Activated CD8-positive, alpha-beta memory T cell treated with anti-CD3 and anti-CD28 coated beads for 24 hours (primary cell): ENCODE measurements at regions not wholly inside any gene's neighbourhood (a gene's known extent, or its start where the extent isn't known, plus 50 kb on each side); places are given as distances from the start of the nearest gene placed in this dataset.

Experiments used
- DNase-seq: peaks from one replicate; pipeline ENCODE4 v3.0.0-alpha.2; 2020

DNA sequence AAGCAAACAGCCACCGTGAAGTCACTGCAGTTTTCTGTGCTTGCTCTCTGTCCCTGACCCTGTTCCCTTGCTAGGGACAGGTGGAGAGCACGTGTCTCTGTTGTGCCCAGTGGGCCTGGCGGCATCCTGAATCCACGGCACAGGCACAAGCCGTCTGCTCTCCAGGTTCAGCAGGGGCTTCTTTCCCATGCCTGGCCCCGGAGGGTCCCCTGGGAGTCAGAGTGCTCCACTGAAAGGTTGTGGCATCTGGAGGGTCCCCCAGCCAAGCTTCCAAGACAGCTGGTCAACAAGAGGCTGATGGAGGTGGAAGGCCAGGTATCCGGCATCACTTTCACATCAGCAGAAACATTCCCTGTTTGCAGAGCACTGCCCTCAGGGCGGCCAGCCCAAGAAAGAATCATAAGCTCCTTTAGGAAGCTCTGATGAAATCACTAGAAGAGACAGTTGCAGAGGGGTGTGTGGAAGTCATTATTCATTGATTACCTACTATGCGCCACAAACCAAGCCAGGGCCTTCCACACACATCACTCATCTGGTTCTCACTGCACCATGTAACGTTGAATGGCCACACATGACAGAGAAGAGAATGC, 346.4 kb upstream of the B3GAT1 start:
- no peak for DNase-seq

DNA sequence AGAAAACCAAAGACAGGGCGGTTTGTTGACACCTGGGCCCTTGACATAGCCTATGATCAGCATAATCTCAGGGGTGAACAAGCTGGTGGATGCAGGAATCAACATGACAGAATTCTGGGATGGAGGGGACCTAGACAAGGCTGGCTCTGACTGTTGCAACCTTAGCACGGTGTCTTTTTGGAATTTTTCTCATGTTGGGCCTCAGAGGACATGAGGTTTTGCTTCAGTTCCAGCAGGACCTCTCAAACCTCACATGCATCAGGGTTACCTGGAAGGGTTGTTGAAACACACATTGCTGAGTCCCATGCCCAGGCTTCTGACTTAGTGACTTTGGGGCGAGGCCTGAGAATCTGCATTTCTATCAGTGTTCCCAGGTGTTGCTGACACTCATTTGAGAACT, 345.6 kb upstream of the B3GAT1 start:
- DNase-seq: no peak

DNA sequence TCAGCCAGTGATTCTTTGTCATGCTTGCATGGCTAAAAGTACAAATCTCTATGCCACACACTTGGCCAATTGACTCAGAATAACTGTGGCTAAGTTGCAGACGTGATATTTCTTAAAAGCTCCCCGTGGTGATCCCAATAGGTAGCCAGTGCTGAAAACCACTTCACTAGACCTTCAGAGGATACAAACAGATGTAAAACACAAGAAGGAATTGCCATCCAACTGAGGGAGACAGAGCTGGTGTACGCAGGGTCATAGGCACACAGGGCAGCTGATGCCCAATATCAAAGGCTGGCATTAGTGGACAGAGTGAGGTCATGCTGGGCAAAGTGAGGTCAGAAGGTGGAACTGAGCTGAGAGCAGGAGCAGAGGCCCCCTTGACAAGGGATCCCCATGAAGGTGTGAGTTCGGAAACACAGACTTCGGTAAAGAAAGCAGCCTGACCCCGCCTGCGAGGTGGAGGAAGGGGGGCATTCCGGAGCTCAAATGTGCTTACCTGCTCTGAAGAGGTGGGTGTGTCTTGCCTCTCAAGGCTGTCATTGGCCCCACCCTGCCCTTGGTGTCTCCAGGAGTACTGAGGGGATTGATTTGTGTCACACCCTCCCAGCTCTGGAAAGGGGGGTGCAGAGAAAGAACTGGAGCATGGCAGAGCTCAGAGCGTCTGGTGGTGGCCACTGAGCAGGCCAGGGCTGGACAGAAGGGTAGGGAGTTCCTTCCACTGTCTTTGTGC, 344.9 kb upstream of the B3GAT1 start:
- no peak for DNase-seq

DNA sequence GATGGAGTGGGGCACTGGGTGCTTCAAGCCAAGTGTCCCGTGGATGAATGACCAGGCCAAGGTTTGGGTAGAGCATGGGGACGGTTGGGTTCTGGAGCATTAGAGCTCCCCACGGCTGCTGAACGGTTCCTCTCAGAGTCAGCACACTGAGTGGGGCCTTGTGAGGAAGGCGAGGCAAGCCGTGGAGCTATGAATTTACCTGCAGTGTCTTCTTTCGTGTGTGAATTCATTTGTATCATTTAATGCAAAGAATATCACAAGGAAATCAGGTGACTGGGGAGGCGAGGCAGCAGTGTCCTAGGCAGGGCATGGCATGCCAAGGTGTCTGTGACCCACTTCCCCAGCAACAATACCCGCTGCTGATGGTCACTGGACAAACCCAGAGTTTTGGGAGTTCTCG, 343.5 kb upstream of the B3GAT1 start:
- DNase-seq: no peak

DNA sequence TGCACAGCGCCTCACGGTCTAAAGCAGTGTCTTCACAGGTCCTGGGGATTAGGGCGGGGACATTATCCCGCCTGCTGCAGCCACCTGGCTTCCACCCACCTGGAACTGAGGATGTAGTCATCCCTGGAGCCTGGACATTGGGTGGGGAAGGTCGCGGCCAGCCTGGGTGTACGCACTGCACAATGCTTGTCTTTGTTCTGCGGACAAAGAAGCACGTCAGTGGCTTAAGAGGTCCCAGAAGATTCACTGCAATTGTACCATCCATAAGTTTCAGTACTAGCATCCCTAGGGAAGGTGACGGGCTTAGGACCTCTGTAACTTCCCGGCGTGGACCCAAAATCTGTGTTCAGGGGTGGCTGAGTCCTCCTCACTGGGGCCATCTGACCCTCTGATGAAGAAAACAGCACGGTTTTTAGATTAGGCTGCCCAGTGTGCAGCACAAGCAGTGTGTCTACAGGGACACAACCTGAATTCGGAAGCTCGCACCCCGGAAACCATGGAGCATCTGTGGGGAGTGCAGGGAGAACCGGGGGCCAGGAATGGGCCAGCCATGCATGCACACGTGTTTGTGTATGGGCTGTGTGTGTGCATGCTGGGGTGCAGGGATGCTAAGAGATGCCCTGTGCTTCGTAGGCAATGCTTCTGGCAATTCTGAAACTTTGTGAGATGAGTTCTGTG, 342.6 kb upstream of the B3GAT1 start:
- DNase-seq: peak; percentile 17

DNA sequence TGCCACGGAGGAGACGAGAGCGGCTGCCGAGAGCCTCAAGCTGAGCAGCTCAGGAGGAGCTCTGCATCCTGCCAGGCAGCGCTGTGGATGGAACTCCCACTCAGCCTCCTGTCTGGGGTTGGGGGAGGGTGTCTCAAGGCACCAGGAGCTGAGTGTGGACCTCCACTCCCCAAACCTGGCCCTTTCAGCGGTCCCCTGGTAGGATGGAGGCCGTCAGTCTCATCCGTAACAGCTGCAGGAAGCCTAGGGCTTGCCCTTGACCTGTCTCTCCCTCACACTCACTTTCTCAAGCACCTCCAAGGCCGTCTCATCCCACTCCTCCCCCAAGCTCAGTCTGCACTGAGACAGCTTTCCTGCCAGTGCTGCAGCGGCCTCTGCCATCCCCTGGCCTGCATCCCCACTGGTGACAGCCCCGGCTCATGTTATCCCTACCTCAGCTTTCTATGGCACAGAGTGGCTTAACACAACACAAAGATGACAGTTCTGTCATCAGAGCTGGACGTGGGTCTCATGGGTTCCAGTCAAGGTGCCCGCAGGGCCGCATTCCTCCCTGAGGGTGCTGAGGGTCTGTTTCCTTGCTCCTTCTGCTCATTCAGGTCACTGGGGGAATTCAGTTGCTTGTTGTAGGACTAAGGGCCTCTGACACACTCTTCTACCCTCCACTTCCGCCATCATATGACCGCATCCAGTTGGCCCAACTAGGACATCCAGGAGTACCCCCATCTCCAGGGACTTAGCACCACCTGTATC, 341.9 kb upstream of the B3GAT1 start:
- DNase-seq: peak; percentile 24

DNA sequence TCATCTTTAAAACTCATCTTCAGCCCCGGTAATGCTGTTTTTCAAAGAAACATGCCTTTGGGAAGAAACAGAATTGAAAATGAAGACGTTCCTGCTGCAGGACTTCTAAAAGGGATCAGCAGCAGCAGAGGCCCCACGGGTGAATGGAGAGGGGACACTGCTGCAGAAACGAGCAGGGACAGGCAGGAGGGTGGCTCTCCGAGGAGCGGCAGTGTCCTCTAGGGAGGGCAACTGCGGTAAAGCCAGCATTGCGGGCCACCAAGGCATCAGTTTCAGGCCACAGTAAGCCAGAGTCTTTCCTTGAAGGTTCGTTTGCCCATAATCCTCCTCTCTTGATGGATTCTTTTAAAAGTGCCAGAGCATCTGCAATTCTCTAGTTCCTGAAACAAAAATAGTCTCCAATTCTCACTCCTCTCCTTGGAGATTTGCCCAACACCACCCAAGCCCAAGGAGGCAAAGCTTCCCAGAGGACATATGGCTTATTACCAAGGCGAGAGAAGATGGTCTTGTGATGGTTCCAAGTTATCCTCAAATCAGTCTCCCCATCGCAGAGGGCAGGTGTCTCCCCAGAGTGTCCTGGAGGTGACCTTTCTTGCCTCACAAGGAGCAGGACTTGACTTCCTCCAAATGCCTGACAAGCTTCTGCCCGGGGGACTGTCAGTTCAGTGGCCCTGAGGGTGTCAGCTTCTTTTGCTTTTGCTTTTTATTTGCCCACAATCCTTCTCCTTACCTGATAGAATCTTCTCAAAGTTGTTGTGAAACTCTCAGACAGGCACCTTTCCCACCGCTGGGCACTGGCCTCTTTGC, 341.1 kb upstream of the B3GAT1 start:
- peak; percentile 21 for DNase-seq

DNA sequence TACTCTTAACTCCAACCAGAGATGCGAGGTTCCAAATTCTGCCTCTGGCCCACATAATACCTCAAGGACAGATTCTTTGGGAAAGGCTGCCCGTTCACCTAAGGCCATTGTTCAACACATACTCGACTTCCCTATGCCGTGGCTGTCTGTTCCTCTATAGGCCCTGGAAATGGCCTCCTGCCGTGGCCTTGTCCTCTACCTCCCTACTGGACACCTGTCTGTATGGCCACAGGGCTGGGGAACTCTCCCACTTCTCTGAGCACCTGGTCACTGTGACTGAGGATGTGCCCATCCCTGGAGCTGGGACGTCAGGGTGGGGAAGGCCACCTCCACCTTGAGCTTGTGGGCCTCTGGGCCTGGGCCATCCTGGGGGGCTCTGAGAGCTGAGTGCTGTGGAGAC, 340.5 kb upstream of the B3GAT1 start:
- peak; percentile 26 for DNase-seq

DNA sequence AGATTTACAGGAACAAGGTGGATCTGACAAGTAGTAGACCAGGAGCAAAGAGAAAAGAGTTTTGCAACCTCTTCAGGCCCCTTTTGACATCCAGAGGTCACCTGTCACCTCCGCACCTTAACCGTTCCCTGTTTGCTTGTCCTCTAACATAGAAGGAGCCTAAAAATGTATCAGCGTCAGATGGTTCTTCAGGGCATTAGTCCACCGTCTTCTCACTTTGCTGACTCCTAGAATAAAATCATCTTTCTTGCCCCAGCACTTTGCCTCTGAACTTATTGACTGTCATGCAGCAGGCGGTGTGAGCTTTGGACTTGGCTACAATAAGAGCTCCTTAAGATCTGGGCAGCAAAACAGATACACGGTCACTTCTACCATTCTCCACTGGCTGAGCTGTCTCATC, 339.7 kb upstream of the B3GAT1 start:
- DNase-seq: no peak

DNA sequence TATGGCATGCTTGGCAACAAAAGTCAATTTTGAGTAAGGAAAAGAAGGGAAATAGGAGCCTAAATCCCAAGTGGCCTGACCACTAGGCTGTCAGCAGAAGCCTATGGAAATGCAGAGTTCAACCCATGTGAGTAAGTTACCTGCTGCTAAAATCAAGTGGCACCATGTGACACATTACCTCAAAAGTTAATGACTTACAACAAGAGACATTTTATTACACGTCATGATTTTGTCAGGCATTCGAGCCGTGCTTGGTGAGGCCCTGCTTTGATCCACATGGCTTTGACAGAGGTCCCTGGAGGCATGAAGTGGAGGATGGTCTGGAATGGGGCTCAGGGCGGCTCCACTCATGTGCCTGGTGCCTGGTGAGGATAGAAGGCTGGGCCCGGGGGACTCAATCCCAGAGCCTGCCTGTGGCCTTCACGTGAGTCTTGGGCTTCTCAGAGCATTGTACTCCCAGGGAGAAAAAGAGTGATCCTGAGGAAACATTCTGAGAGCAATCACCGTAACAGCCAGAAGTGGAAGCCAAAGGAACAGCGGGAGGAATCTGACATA, 339.1 kb upstream of the B3GAT1 start:
- peak; percentile 21 for DNase-seq

DNA sequence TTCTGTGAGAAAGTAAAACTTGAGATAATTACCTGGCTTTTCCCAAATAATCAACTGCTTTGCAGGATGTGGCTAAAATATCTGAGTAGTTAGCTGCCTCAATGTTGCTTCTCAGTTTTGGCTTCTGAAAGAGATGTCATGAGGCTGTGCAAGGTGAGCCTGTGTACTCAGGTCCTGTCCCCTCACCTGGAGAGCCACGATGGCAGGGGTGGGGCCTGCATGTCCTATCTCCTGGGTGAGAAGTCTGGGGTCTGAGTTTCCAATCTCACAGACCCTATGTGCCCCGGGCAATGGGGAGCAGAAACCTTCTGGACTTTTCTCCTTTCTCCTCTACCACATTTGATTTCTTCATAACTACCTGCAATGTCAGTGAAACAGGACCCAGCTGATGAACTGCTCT, 338.6 kb upstream of the B3GAT1 start:
- no peak for DNase-seq

DNA sequence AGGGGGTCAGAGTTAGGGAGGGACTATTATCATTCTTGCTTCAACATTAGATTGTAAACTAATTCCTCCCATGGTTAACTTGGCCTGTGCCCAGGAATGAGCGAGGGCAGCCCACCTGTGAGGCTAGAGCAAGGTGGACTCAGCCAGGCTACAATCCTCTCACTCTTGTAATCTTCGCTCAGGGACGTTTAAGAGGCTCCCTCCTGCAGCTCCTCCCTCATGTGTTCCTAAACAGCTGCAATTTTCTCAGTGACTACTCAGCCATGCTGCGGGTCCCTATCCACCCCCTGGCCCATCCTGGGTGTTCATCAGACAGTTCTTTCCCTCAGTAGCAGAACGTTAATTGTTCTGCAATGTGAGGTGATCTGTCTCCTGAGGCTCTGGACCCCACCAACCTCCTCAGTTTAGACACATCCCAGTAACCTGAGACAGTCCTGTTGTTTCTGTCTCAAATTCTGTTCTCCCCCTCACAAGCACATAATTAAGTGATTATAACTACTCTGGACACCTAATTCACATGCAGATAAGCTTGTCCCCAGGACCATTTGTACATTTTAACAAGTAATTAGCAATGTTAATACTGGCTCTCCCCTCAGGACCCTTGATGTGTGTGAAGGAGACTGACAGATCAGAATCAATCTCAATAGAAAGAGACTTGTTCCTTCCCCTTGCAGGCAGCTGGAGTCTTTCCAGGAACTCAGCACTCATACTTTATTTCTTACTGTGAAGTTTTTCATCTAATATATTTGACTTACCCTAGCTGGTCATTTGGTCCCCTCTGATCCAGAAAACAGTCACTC, 337.2 kb upstream of the B3GAT1 start:
- DNase-seq: no peak

DNA sequence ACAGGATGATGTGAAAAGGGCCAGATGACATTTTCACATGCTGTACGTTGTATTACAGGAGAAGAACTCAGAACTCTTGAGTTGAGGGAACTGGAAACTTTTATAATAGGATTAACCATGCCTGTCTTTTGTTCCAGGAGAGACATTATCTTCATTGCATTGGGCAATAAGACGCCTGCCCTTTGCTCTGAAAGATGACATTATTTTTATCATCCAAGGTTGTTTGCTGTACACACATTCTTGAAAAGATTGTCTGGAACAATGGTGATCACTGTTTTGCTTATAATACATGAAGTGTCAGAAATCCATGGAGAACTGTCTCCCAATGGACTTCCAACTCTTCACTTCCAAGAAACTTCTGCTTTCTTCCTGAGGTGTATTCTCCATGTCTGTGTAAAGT, 334.6 kb upstream of the B3GAT1 start:
- DNase-seq: no peak

DNA sequence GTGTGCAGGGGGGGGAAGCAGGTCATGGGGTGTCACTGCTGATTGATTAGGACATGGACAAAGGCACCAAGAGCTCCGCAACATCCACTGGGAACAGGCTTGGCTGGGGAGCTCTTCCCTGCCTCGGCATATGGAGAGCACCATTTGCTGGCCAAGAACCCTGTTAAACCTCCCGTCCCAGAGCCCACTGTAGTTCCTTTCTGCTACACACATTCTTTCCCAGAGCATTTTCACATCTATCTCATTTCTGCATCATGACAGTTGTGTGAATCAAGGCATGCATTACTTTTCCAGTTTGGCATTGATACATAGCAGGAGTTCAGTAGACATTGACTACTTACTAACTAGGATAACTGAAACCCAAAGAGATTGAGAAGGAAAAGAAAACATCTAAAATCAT, 333.4 kb upstream of the B3GAT1 start:
- DNase-seq: no peak

DNA sequence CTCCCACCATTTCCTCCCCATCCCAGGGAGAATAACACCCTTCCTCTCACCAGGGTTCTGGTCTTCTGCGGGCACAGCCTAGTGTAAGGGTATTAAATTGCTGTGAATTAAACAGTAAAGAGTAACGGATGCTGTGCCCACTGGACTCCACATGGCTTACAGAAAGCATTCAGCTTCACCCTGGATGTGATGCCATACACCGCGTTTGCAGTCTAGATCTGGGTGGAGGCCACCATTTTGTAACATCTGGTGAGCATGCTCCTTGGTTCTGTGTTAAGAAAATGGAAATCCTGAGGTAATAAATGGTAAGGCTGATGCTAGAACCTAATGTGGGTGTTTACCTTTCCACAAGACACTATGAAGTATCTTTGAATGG, 331.8 kb upstream of the B3GAT1 start:
- DNase-seq: peak; percentile 13

DNA sequence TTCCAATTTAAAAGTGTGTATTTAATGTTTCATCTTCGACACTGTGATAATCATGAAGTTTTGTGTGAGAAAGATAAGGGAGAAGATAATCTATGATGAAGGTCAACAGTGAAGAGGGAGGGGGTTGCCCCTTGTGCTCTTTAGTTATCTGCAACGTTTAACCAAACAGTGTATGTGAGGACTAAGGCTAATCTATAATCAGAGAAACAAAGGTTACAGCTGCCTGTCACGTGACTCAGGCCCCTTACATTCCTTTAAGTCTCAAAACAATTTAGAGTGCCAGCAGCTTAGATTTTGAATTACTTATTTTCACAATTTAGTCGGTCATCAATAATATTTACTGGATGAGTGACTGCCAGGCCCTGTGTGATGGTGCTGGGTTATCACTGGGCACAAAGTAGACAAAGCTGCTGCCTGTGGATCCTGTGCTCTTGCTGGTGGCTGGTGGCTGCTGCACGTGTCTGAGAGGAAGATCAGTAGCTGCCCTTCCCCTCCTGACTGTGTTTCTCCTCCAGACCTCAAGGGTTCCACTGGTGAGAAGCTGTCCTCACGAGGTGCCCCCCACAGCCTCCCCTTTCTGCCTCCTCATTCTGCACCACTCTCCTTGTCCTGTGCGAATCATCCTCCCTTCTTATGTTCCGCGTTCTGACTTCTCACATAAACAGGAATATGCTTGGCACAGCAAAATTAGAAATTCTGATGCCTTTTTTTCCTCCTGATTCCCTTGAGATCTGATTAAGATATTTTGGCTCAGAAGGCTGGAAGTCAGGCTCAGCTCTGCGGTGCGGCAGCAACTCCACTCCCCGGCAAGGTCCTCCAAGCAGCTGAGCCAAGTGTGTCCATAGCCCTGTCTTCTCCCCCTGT, 331.1 kb upstream of the B3GAT1 start:
- DNase-seq: peak; percentile 47

DNA sequence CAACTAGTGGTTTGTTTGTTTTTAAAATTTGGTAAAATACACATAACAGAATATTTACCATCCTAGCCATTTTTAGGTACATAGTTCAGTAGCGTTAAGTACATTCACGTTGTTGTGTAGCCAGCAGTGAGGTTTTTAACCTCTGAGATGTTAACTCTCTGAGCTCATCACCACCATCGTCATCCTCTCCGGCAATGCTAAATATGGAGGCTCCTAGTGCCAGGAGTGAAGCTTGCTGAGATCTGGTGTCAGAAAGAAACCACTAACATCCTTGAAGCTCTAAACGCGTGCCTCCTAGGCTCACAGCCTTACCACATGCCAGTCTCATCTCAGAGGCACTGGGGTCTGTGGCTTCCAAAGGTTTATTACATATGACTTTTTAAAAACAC, 330.2 kb upstream of the B3GAT1 start:
- peak; percentile 49 for DNase-seq

DNA sequence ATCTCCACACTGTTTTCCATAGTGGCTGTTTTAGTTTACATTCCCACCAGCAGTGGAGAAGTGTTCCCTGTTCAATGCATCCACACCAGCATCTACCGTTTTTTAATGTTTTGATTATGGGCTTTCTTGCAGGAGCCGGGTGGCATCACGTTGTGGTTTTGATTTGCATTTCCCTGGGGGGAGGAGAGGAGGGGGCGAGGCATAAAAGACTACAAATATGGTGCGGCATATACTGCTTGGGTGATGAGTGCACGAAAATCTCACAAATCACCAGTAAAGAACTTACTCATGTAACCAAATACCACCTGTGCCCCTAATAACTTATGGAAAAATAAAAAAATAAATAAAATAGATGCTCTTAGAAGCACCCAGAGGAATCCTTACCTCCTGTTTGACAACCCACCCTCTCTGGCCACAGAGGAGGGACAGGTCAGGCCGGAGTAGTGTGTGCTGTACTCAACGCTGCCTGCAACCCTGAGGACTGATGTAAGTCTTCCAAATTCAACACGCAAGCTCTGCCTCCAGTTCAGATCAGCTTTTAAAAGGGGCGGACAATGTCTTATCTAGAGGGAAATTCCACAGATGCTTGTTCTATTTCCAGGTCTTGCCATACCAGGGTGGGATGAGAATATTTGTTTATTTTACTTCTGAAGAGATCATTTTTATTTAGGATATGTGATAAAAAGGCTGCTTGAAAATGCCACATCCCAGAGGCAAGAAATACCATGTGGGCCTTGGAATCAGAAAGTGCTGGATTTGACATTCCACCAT, 329.6 kb upstream of the B3GAT1 start:
- DNase-seq: no peak

DNA sequence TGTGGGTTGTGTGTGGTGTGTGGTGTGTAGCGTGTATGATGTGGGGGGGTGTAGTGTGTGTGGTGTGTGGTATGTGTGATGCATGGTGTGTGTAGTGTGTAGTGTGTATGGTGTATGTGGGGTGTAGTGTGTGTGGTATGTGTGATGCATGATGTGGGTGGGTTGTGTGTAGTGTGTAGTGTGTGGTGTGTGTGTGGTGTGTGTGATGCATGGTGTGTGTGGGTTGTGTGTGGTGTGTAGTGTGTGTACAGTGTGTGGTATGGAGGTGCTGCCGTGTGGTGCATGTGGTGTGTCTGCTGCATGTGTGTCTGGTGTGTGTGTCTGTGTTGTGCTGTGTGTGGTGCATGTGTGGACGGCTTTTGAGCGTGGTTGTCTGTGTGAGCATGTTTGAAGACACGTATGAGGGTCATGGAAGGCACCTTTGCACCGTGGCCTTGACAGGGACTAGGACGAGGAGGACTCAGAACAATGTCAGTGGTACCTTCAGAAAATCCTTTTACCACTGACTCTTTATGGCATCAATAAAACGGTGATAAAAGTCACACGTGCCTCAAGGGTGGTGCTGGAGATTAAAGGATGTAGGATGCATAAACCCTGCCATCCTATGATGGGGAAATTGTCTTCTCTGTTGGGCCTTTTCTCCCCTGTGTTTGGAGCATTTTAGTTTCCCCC, 328.7 kb upstream of the B3GAT1 start:
- no peak for DNase-seq
